ENCODE measurements at regions not wholly inside any gene's neighbourhood (a gene's known extent, or its start where the extent isn't known, plus 50 kb on each side); places are given as distances from the start of the nearest gene placed in this dataset.

GRCh38 chr10:21270976-21271375 lies 254.5 kb downstream of the SKIDA1 start:
- no peak for DNase-seq (ENCODE audit: extremely low read depth, low read depth)
- TF ChIP-seq CTCF (IDR thresholded peaks at IDR 0.05; ENCODE audit: low read depth, low read length, missing control alignments) = no peak
- no peak overlapping the region for H3K4me3 ChIP-seq (replicated peaks; ENCODE audit: low read depth, low read length)

- DNase-seq (ENCODE audit: extremely low read depth, low read depth) = no peak
- TF ChIP-seq CTCF (IDR thresholded peaks at IDR 0.05; ENCODE audit: low read depth, low read length, missing control alignments) = no peak
- H3K4me3 ChIP-seq (replicated peaks; ENCODE audit: low read depth, low read length) = no peak overlapping the region
Observed at GRCh38 chr10:21269289-21269688, 256.2 kb downstream of the SKIDA1 start.

- no peak overlapping the region for H3K4me3 ChIP-seq (replicated peaks; ENCODE audit: low read depth, low read length)
- TF ChIP-seq CTCF (IDR thresholded peaks at IDR 0.05; ENCODE audit: low read depth, low read length, missing control alignments) = no peak
- DNase-seq (ENCODE audit: extremely low read depth, low read depth) = no peak
Observed at GRCh38 chr10:21265622-21266021, 259.9 kb downstream of the SKIDA1 start.

GRCh38 chr10:21264271-21264670 lies 261.2 kb downstream of the SKIDA1 start:
- H3K4me3 ChIP-seq (replicated peaks; ENCODE audit: low read depth, low read length) = no peak overlapping the region
- no peak for DNase-seq (ENCODE audit: extremely low read depth, low read depth)
- no peak for TF ChIP-seq CTCF (IDR thresholded peaks at IDR 0.05; ENCODE audit: low read depth, low read length, missing control alignments)

- no peak overlapping the region for H3K4me3 ChIP-seq (replicated peaks; ENCODE audit: low read depth, low read length)
- no peak for TF ChIP-seq CTCF (IDR thresholded peaks at IDR 0.05; ENCODE audit: low read depth, low read length, missing control alignments)
- no peak for DNase-seq (ENCODE audit: extremely low read depth, low read depth)
Observed at GRCh38 chr10:21263839-21264238, 261.6 kb downstream of the SKIDA1 start.

- TF ChIP-seq CTCF (IDR thresholded peaks at IDR 0.05; ENCODE audit: low read depth, low read length, missing control alignments) = no peak
- H3K4me3 ChIP-seq (replicated peaks; ENCODE audit: low read depth, low read length) = no peak overlapping the region
- DNase-seq (ENCODE audit: extremely low read depth, low read depth) = no peak
Observed at GRCh38 chr10:21263263-21263803, 262.1 kb downstream of the SKIDA1 start.

GRCh38 chr10:21261842-21262294 lies 263.6 kb downstream of the SKIDA1 start:
- no peak for DNase-seq (ENCODE audit: extremely low read depth, low read depth)

More at GRCh38 chr10:21261842-21262294, 263.6 kb downstream of the SKIDA1 start:
- H3K4me3 ChIP-seq (replicated peaks; ENCODE audit: low read depth, low read length) = no peak overlapping the region
- no peak for TF ChIP-seq CTCF (IDR thresholded peaks at IDR 0.05; ENCODE audit: low read depth, low read length, missing control alignments)

Measured in HFF-Myc (cell line).